ENCODE measurements at regions not wholly inside any gene's neighbourhood (a gene's known extent, or its start where the extent isn't known, plus 50 kb on each side); places are given as distances from the start of the nearest gene placed in this dataset.
"Not testable (repeated sequence)": the region's sequence is repeated elsewhere in the genome, so short reads cannot be mapped to it uniquely, and the experiment has no call there.

DNA sequence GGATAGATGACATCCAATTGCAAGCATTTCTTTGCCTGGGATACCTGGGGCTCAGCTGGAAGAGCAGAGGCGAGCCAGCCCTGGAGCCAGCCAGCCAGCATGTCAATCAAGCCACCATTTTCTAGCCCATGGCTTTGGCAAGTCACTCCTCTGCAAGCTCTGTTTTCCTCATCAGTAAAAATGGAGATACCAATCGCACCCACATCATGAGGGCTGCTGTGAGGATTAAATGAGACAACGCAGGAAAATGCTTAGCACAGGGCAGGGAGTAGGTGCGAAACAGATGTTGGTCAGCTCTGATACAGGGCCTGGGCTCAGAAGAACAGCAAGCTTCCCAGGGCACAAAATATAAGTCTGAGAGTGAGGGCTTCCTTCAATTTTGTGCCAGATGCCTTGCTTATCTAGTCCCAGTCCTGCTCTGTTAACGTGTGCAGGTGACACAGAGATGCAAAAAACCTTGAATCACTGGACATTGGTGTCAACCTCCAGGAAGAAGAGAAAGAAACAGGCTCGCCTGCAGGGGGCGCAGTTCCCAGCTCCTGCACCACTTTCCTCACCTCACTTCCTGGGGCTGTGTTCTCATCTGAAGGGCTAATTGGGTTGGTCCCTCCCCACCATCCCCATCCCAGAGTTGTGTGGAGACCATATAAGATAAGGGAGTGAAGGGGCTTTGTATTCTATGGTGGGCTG is 72.8 kb upstream of the CACUL1 start:
- ATAC-seq = no peak
- TF ChIP-seq HOXB13 (CRISPR knock-in tag; IDR thresholded peaks at IDR 0.05; ENCODE audit: low read depth) = no peak
- TF ChIP-seq, protein P1, sequence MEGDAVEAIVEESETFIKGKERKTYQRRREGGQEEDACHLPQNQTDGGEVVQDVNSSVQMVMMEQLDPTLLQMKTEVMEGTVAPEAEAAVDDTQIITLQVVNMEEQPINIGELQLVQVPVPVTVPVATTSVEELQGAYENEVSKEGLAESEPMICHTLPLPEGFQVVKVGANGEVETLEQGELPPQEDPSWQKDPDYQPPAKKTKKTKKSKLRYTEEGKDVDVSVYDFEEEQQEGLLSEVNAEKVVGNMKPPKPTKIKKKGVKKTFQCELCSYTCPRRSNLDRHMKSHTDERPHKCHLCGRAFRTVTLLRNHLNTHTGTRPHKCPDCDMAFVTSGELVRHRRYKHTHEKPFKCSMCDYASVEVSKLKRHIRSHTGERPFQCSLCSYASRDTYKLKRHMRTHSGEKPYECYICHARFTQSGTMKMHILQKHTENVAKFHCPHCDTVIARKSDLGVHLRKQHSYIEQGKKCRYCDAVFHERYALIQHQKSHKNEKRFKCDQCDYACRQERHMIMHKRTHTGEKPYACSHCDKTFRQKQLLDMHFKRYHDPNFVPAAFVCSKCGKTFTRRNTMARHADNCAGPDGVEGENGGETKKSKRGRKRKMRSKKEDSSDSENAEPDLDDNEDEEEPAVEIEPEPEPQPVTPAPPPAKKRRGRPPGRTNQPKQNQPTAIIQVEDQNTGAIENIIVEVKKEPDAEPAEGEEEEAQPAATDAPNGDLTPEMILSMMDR (IDR thresholded peaks at IDR 0.05) = 0 out of 3 replicates have a peak, but pooled peaks have one; percentile 16
- ChIA-PET POLR2A (no interaction called here), CTCF (interaction anchor here (0.6 to 3.0 kb wide), 6 partner anchors 8 to 272 kb away, joined by 3 to 15 read pairs (median 4); no protein-coding TSS in a partner anchor)
- H3K9me3 ChIP-seq = no peaks in the 10 kb centered on the region
- H3K4me1 ChIP-seq = no peaks in the 10 kb centered on the region
- 44% methylated on average over 7 of the region's 7 CpGs for WGBS (ENCODE audit: missing lambda C conversion rate)
- no peak overlapping the region for H3K27ac ChIP-seq
- H3K4me2 ChIP-seq = no peak overlapping the region
- H3K4me3 ChIP-seq = no peak overlapping the region
- FAIRE-seq = no peak
- no peak for DNase-seq (ENCODE audit: low read depth in 1 of 2, low spot score in 1 of 2)

DNA sequence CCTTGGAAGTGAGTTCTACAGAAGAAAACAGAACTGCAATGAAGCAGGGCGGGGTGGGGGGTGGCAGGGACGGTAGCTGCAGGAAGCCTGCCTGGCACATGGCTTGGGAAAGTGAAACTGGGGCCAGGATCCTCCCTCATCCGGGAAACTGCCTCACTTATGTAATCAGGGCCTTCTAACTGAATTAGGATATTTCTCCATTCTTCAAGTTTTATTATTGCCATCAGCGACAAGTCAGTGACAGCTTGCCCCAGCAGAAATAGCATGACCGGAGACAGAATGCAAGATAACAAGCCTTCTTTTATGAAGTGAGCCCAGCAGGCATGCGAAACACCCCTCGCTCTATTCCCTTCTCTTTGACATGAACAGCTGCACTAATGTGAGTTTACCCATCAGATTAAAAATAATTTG is 77.5 kb upstream of the CACUL1 start:
- TF ChIP-seq, protein P2, sequence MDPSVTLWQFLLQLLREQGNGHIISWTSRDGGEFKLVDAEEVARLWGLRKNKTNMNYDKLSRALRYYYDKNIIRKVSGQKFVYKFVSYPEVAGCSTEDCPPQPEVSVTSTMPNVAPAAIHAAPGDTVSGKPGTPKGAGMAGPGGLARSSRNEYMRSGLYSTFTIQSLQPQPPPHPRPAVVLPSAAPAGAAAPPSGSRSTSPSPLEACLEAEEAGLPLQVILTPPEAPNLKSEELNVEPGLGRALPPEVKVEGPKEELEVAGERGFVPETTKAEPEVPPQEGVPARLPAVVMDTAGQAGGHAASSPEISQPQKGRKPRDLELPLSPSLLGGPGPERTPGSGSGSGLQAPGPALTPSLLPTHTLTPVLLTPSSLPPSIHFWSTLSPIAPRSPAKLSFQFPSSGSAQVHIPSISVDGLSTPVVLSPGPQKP (IDR thresholded peaks at IDR 0.05; ENCODE audit: low read depth, low read length) = no peak
- TF ChIP-seq ZFP36 (IDR thresholded peaks at IDR 0.05; ENCODE audit: borderline replicate concordance, partially characterized antibody) (no peak), NPAS2 (CRISPR knock-in tag; IDR thresholded peaks at IDR 0.05; ENCODE audit: borderline replicate concordance) (no peak), TP53 (CRISPR knock-in tag; IDR thresholded peaks at IDR 0.05) (no peak), RNF2 (IDR thresholded peaks at IDR 0.05; ENCODE audit: borderline replicate concordance, low read depth) (no peak), NFE2L2 (conservative IDR thresholded peaks at IDR 0.05; ENCODE audit: low read length) (no peak), JUNB (IDR thresholded peaks at IDR 0.05) (no peak), POLR2AphosphoS2 (conservative IDR thresholded peaks at IDR 0.05; ENCODE audit: low read length) (no peak)
- TF ChIP-seq, protein P3, sequence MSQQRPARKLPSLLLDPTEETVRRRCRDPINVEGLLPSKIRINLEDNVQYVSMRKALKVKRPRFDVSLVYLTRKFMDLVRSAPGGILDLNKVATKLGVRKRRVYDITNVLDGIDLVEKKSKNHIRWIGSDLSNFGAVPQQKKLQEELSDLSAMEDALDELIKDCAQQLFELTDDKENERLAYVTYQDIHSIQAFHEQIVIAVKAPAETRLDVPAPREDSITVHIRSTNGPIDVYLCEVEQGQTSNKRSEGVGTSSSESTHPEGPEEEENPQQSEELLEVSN (IDR thresholded peaks at IDR 0.05; ENCODE audit: borderline replicate concordance, low read depth) = no peak
- TF ChIP-seq, protein P4, sequence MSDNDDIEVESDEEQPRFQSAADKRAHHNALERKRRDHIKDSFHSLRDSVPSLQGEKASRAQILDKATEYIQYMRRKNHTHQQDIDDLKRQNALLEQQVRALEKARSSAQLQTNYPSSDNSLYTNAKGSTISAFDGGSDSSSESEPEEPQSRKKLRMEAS (IDR thresholded peaks at IDR 0.05) = no peak
- TF ChIP-seq, protein P5, sequence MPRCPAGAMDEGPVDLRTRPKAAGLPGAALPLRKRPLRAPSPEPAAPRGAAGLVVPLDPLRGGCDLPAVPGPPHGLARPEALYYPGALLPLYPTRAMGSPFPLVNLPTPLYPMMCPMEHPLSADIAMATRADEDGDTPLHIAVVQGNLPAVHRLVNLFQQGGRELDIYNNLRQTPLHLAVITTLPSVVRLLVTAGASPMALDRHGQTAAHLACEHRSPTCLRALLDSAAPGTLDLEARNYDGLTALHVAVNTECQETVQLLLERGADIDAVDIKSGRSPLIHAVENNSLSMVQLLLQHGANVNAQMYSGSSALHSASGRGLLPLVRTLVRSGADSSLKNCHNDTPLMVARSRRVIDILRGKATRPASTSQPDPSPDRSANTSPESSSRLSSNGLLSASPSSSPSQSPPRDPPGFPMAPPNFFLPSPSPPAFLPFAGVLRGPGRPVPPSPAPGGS (IDR thresholded peaks at IDR 0.05) = no peak
- Histone ChIP-seq H3K4me2 (no peak overlapping the region), H3K27ac (no peak overlapping the region), H3K9me3 (no peaks in the 10 kb centered on the region), H3K4me1 (peaks cover 8% of the 10 kb centered on the region; the same call in 2 of the 3 replicates), H3K4me3 (no peak overlapping the region)
- WGBS (ENCODE audit: missing lambda C conversion rate) = 67% methylated on average over 7 of the region's 7 CpGs
- CTCF ChIA-PET = interaction anchor here (1.4 kb wide), 1 partner anchor 21 kb away, joined by 3 read pairs; no protein-coding TSS in a partner anchor
- ATAC-seq (no peak), DNase-seq (ENCODE audit: low read depth in 1 of 2, low spot score in 1 of 2) (no peak), FAIRE-seq (no peak)
- POLR2A ChIA-PET = no interaction called here

DNA sequence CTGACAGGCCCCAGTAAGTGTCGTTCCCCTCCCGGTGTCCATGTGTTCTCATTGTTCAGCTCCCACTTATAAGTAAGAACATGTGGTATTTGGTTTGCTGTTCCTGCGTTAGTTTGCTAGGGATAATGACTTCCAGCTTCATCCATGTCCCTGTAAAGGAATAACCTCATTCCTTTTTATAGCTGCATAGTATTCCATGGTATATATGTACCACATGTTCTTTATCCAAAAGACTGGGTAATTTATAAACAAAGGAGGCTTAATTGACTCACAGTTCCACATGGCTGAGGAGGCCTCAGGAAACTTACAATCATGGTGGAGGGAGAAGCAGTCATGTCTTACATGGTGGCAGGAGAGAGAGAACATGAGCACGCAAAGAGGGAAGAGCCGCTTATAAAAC is 79.6 kb upstream of the CACUL1 start:
- H3K27ac ChIP-seq; H3K9me3 ChIP-seq; POLR2A ChIA-PET; H3K4me1 ChIP-seq; FAIRE-seq; H3K4me2 ChIP-seq; DNase-seq (ENCODE audit: low read depth in 1 of 2, low spot score in 1 of 2); ATAC-seq; H3K4me3 ChIP-seq: not testable (repeated sequence)
- 72% methylated on average over 5 of the region's 5 CpGs for WGBS (ENCODE audit: missing lambda C conversion rate)
- CTCF ChIA-PET = interaction anchor here (0.7 kb wide), 1 partner anchor 9 kb away, joined by 3 read pairs; no protein-coding TSS in a partner anchor
